ENCODE measurements at regions not wholly inside any gene's neighbourhood (a gene's known extent, or its start where the extent isn't known, plus 50 kb on each side); places are given as distances from the start of the nearest gene placed in this dataset.
A peak's percentile ranks its signal among the peaks of the same experiment; 100 is the strongest.

GRCh38 chr14:104370256-104370870, 209.2 kb upstream of the C14orf180 start:
- DNase-seq (ENCODE audit: low spot score): peak; percentile 30

- DNase-seq (ENCODE audit: low spot score): no peak
Measured at GRCh38 chr14:104371031-104371430, 208.5 kb upstream of the C14orf180 start.

- no peak for DNase-seq (ENCODE audit: low spot score)
Measured at GRCh38 chr14:104371917-104372316, 207.6 kb upstream of the C14orf180 start.

- DNase-seq (ENCODE audit: low spot score): no peak
Measured at GRCh38 chr14:104372390-104373054, 207.0 kb upstream of the C14orf180 start.

- DNase-seq (ENCODE audit: low spot score): no peak
Measured at GRCh38 chr14:104373055-104373854, 206.3 kb upstream of the C14orf180 start.

GRCh38 chr14:104373855-104374717, 205.5 kb upstream of the C14orf180 start:
- no peak for DNase-seq (ENCODE audit: low spot score)

GRCh38 chr14:104374718-104375080, 204.9 kb upstream of the C14orf180 start:
- no peak for DNase-seq (ENCODE audit: low spot score)

GRCh38 chr14:104375551-104376201, 203.9 kb upstream of the C14orf180 start:
- DNase-seq (ENCODE audit: low spot score): no peak

GRCh38 chr14:104376202-104377140, 203.1 kb upstream of the C14orf180 start:
- DNase-seq (ENCODE audit: low spot score): no peak

- DNase-seq (ENCODE audit: low spot score): no peak
Measured at GRCh38 chr14:104377256-104377655, 202.3 kb upstream of the C14orf180 start.

GRCh38 chr14:104378698-104379113, 200.9 kb upstream of the C14orf180 start:
- no peak for DNase-seq (ENCODE audit: low spot score)

GRCh38 chr14:104382361-104383087, 197.0 kb upstream of the C14orf180 start:
- no peak for DNase-seq (ENCODE audit: low spot score)

- DNase-seq (ENCODE audit: low spot score): no peak
Measured at GRCh38 chr14:104383088-104383995, 196.2 kb upstream of the C14orf180 start.

GRCh38 chr14:104383996-104384775, 195.4 kb upstream of the C14orf180 start:
- DNase-seq (ENCODE audit: low spot score): no peak

GRCh38 chr14:104384776-104385071, 194.8 kb upstream of the C14orf180 start:
- DNase-seq (ENCODE audit: low spot score): no peak

GRCh38 chr14:104385111-104385510, 194.5 kb upstream of the C14orf180 start:
- DNase-seq (ENCODE audit: low spot score): no peak

- no peak for DNase-seq (ENCODE audit: low spot score)
Measured at GRCh38 chr14:104385531-104386101, 193.9 kb upstream of the C14orf180 start.

All from pons (tissue), 1 donor.